Neural crest cell (in vitro differentiated cells): ENCODE measurements at regions not wholly inside any gene's neighbourhood (a gene's known extent, or its start where the extent isn't known, plus 50 kb on each side); places are given as distances from the start of the nearest gene placed in this dataset.

Source experiments
- DNase-seq: peaks from one replicate; pipeline ENCODE4 v3.0.0; 2021; ENCODE audit warnings: low read depth, mixed read lengths, low spot score
- H3K27ac Mint-ChIP-seq: one replicate; pipeline ENCODE4 v1.8.0; 2021; ENCODE audit warnings: mild to moderate bottlenecking, mixed read lengths; ENCODE audit not compliant: unreplicated experiment
- H3K27me3 Mint-ChIP-seq: 2 replicates; pipeline ENCODE4 v1.8.0; 2021; ENCODE audit warnings: low read depth, mild to moderate bottlenecking, mixed read lengths
- H3K36me3 Mint-ChIP-seq: 2 replicates; pipeline ENCODE4 v1.8.0; 2021; ENCODE audit warnings: low read depth, mild to moderate bottlenecking, mixed read lengths
- H3K4me1 Mint-ChIP-seq: 2 replicates; pipeline ENCODE4 v1.8.0; 2021; ENCODE audit warnings: mixed read lengths
- H3K4me3 Mint-ChIP-seq: one replicate; pipeline ENCODE4 v1.8.0; 2021; ENCODE audit warnings: mild to moderate bottlenecking, mixed read lengths
- H3K9me3 Mint-ChIP-seq: 2 replicates; pipeline ENCODE4 v1.8.0; 2021; ENCODE audit warnings: mixed read lengths
- TF ChIP-seq, protein P1 (sequence below): fragments of 200-600 bp; sonication (generic); conservative IDR thresholded peaks from 2 replicates; pipeline ENCODE4 v1.5.0; 2021; ENCODE audit warnings: antibody characterized with exemption, mild to moderate bottlenecking

DNA sequence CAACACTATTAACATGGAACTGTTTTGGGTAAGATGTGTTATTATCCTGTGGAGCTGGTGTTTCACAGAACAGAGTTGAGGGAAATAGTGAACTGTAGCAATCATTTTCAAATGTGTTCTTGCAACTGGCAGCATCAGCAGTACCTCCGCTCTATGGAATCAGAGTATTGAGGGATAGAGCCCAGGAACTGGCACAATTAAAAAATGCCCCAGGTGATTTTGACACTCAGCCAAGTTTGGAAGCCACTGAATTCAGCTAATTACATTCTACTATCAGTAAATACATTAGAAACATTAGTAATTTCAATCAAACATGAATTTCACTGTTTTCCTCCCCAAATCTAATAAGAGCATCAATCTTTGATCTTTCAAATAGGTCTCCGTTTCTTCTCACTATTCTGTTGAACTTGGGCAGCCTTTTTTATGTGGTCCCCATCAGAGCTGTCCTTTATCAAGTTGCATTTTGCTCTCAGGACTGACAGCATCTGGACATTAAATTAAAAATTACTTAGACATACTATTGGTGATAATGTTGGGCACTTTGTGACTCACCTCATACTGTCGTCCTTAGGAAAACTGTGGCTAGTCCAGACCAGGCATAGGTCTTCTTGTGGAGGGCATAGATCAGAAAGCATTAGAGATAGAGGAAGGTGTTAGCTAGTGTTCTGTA is 251.5 kb downstream of the DHX35 start:
- Mint-ChIP-seq H3K4me3 (no peak overlapping the region), H3K36me3 (no peaks in the 10 kb centered on the region), H3K4me1 (peaks cover 6% of the 10 kb centered on the region), H3K27me3 (peaks cover 67% of the 10 kb centered on the region), H3K9me3 (no peaks in the 10 kb centered on the region), H3K27ac (no peak overlapping the region)
- TF ChIP-seq, protein P1, sequence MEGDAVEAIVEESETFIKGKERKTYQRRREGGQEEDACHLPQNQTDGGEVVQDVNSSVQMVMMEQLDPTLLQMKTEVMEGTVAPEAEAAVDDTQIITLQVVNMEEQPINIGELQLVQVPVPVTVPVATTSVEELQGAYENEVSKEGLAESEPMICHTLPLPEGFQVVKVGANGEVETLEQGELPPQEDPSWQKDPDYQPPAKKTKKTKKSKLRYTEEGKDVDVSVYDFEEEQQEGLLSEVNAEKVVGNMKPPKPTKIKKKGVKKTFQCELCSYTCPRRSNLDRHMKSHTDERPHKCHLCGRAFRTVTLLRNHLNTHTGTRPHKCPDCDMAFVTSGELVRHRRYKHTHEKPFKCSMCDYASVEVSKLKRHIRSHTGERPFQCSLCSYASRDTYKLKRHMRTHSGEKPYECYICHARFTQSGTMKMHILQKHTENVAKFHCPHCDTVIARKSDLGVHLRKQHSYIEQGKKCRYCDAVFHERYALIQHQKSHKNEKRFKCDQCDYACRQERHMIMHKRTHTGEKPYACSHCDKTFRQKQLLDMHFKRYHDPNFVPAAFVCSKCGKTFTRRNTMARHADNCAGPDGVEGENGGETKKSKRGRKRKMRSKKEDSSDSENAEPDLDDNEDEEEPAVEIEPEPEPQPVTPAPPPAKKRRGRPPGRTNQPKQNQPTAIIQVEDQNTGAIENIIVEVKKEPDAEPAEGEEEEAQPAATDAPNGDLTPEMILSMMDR = no peak
- no peak for DNase-seq

DNA sequence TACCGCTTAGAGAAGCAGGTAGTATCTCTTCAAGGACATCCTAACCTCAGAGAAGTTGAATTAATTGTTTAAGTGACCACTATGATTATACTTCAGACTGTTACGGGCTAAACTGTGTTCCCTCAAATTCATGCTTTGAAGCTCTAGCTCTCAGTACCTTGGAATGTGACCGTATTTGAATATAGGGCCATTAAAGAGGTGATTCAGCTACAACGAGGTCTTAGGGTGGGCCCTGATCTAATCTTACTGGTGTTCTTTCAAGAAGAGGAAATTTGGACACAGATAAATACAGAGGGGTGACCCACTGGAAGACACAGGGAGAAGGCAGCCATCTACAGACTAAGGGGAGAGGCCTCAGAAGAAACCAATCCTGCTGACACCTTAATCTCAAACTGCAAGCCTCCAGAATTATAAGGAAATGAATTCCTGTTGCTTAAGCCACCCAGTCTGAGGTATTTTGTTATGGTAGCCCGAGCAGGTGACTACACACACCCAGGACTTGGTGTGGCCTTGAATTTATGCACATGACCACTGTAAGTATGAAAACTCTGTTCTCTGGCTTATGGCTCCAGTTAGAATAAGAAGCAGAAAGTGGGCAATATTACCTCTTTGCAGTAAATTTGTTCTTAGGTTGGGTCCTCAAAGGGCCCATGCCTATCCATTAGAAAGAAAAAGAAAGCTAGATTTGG is 249.1 kb downstream of the DHX35 start:
- TF ChIP-seq, protein P1 = no peak
- Mint-ChIP-seq H3K4me3 (no peak overlapping the region), H3K27ac (no peak overlapping the region), H3K36me3 (no peaks in the 10 kb centered on the region), H3K9me3 (no peaks in the 10 kb centered on the region), H3K4me1 (peaks cover 6% of the 10 kb centered on the region), H3K27me3 (peaks cover 52% of the 10 kb centered on the region)
- DNase-seq = no peak

DNA sequence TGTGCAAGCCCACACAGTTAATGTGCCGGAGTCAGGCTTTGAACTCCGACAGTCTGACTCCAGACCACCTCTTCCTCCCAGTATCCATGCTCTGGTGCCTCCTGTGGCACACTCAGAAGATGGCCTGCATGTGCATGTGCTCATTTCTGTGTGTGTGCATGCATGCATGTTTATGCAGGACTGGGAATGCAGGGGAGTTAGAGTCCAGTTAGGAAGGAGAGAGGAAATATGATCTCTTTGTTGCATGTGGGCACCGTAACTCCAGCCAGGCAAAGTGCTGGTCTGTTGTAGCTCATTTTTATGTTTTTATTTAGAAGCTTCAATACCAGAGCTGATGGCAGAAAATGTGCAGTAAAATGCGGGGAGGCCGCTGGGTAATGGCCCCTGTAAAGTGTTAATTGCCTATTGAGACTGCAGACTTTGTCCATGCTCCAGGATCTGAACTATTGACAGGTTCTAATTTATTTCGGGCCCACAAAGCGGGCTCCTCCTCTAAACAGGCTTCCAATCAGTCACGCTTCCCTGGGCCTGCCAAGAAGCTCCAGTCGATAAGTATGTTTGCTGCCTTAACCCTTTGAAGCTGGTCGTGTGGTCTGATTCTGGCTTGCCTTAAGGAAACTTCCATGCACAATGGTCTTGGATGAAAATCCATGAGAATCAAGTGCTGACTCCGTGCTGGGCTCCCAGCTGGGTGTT is 248.3 kb downstream of the DHX35 start:
- DNase-seq = no peak
- H3K4me1 Mint-ChIP-seq = peaks cover 6% of the 10 kb centered on the region
- TF ChIP-seq, protein P1 = no peak
- peaks cover 45% of the 10 kb centered on the region for H3K27me3 Mint-ChIP-seq
- no peaks in the 10 kb centered on the region for H3K9me3 Mint-ChIP-seq
- H3K4me3 Mint-ChIP-seq = no peak overlapping the region
- no peak overlapping the region for H3K27ac Mint-ChIP-seq
- no peaks in the 10 kb centered on the region for H3K36me3 Mint-ChIP-seq

DNA sequence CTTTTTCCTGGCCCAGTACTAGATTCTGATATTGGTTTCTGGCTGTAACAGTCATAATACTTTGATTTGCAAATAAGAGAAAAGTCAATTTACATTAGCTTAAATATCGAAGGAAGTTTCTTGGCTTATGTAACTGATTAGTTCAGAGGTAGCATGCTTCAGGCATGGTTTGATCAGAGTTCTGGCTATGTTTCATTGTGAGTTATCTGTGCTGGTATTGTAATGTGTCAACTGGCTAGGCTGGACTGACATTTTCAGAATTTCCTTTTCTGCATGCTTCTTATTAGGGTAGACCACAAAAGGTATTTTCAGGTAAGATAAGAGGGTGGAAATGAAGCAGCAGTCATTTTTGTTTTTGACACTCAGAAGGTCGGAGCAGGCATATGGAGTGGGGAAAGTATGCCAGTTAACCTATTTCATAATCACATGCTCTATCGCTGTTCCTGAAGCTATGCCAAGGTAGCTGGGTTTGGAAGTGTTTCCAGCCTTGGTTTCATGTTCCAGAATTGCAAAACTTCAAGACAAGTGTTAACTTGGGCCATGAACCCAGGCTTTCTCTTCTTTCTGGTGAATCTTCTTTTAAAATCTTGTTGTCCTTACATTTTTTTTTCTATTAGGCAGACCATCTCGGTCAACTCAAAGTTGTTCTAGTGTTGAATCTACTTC is 244.9 kb downstream of the DHX35 start:
- TF ChIP-seq, protein P1 = no peak
- Mint-ChIP-seq H3K9me3 (no peaks in the 10 kb centered on the region), H3K36me3 (no peaks in the 10 kb centered on the region), H3K27me3 (peaks cover 36% of the 10 kb centered on the region), H3K4me3 (no peak overlapping the region), H3K4me1 (peaks cover 6% of the 10 kb centered on the region), H3K27ac (no peak overlapping the region)
- DNase-seq = no peak

DNA sequence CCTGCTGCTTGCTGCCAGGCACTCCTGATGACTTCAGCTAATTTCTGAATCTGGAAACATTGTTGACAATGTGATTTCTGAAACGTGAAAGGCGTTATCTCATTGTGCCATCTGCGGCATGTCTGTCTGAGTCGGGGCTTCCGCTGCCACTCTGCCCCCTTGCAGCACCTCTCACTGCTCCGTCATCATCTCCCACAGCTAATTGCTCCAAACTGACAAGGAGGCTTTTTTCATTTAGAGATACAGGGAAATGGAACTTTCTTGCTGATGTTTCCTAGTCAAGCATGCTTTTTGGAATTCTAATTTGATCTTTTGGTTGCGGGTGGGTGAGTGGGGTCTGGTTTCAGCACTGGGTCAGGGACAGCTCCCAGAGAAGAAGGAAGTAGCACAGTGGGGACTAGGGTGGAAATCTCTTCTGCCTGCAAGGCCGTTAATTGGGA is 233.5 kb downstream of the DHX35 start:
- H3K27me3 Mint-ChIP-seq = peaks cover 58% of the 10 kb centered on the region
- H3K9me3 Mint-ChIP-seq = peaks cover 6% of the 10 kb centered on the region
- DNase-seq = peak; percentile 17
- H3K4me1 Mint-ChIP-seq = no peaks in the 10 kb centered on the region
- H3K36me3 Mint-ChIP-seq = no peaks in the 10 kb centered on the region
- H3K4me3 Mint-ChIP-seq = no peak overlapping the region
- no peak overlapping the region for H3K27ac Mint-ChIP-seq
- TF ChIP-seq, protein P1 = no peak
